ENCODE measurements at regions not wholly inside any gene's neighbourhood (a gene's known extent, or its start where the extent isn't known, plus 50 kb on each side); places are given as distances from the start of the nearest gene placed in this dataset.

GRCh38 chr13:76198568-76199163 lies 562.5 kb downstream of the LMO7 start:
- TF ChIP-seq ZNF384 (IDR thresholded peaks at IDR 0.05) (no peak), FOXM1 (IDR thresholded peaks at IDR 0.05; ENCODE audit: borderline replicate concordance) (no peak), HDGF (IDR thresholded peaks at IDR 0.05; ENCODE audit: borderline replicate concordance) (no peak), TARDBP (IDR thresholded peaks at IDR 0.05) (no peak), SP1 (IDR thresholded peaks at IDR 0.05) (no peak), ELF4 (IDR thresholded peaks at IDR 0.05) (no peak), BHLHE40 (IDR thresholded peaks at IDR 0.05; ENCODE audit: borderline replicate concordance) (no peak), SUZ12 (IDR thresholded peaks at IDR 0.05) (no peak), NFRKB (IDR thresholded peaks at IDR 0.05) (no peak), LEF1 (IDR thresholded peaks at IDR 0.05; ENCODE audit: borderline replicate concordance) (no peak)
- TF ChIP-seq, protein P1, sequence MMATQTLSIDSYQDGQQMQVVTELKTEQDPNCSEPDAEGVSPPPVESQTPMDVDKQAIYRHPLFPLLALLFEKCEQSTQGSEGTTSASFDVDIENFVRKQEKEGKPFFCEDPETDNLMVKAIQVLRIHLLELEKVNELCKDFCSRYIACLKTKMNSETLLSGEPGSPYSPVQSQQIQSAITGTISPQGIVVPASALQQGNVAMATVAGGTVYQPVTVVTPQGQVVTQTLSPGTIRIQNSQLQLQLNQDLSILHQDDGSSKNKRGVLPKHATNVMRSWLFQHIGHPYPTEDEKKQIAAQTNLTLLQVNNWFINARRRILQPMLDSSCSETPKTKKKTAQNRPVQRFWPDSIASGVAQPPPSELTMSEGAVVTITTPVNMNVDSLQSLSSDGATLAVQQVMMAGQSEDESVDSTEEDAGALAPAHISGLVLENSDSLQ (IDR thresholded peaks at IDR 0.05) = no peak

Data from HEK293T (cell line).